IPS-NIHi7 (cell line): ENCODE measurements at regions not wholly inside any gene's neighbourhood (a gene's known extent, or its start where the extent isn't known, plus 50 kb on each side); places are given as distances from the start of the nearest gene placed in this dataset.
A peak's percentile ranks its signal among the peaks of the same experiment; 100 is the strongest.
"Not testable (repeated sequence)": the region's sequence is repeated elsewhere in the genome, so short reads cannot be mapped to it uniquely, and the experiment has no call there.

Source experiments
- DNase-seq: peaks from one replicate; pipeline ENCODE4 v3.0.0; 2012; ENCODE audit warnings: mixed read lengths; ENCODE audit errors: extremely low spot score

DNA sequence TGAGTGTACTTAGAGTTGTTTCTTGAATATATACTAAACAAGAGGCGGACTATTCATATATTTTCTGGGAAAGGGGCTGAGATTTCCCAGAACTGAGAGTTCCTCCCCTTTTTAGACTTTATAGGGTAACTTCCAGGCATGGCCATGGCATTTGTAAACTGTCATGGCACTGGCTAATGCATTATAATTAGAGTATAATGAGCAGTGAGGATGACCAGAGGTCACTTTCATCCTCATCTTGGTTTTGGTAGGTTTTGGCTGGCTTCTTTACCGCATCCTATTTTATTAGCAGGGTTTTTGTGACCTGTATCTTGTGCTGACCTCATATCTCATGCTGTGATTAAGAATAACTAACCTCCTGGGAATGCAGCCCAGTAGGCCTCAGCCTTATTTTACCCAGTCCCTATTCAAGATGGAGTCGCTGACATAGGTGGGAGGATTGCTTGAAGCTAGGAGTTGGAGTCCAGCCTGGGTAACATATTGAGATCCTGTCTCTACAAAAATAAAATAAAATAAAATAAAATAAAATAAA is 91.4 kb downstream of the MOBP start:
- no peak for DNase-seq

- DNase-seq: no peak
Measured at GRCh38 chr3:39559543-39559942, 92.1 kb downstream of the MOBP start.

- no peak for DNase-seq
Measured at GRCh38 chr3:39568508-39568907, 101.0 kb downstream of the MOBP start.

DNA sequence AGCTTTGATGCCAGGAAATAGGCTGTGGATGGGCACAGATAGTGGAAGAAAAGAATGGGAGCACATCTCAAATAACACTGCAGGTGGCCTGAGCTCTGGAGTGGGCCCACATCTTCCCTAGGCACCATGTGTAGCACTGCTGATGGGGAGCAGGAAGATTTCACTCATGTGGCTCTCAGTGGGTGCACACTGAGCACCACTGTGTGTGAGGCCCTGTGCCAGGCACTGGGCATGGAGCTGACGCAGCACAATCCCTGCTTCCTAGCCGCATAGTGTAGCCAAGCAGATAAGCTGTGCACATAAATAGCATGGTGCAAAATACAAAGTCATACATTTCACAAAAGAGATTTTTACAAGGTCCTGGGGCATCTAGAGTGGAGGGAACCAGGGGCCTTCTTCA is 101.6 kb downstream of the MOBP start:
- no peak for DNase-seq

GRCh38 chr3:39573392-39573791 is 105.9 kb downstream of the MOBP start:
- no peak for DNase-seq

- DNase-seq: no peak
Measured at GRCh38 chr3:39577541-39577940, 110.1 kb downstream of the MOBP start.

GRCh38 chr3:39586215-39586614 is 118.7 kb downstream of the MOBP start:
- not testable (repeated sequence) for DNase-seq

- DNase-seq: no peak
Measured at GRCh38 chr3:39587113-39587512, 119.6 kb downstream of the MOBP start.

DNA sequence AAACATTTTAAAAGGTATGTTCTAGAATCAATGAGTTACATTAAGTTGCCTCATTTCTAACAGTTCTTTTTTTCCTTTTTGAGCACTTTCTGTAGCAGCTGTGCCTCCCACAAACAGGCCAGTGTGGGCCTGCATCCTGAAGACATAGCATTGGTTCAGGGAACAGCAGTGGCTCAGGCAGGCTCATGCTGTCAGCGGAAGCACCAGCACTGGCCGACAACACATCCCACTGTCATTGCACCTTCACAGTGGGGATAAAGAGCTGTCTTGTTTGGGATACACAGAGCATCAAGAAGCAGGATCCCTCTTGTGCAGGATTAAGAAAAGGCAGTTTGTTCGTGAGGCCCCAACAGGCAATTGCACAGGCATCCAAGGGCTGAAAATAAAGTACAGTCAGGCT is 123.3 kb downstream of the MOBP start:
- DNase-seq: no peak

GRCh38 chr3:39592311-39593050 is 125.0 kb downstream of the MOBP start:
- no peak for DNase-seq

DNA sequence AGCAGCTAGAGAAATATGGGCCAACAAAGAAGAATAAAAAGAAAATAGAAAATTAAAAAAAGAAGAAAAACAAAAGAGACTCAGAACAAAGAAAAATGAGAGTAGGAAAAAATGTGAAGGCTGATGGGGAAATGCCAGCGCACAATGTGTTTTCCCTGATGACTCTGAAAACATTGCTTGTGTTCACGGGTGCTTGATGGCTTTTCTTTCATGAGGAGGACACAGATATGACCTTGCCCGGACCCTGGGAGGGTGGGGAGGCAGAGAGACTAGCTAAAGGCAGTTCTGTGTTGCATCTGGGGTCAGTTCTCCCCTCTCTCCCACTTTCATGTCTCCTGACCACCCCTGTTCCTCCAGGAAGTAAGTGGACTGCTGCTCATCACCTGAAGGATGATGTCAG is 125.9 kb downstream of the MOBP start:
- no peak for DNase-seq

GRCh38 chr3:39601241-39601640 is 133.8 kb downstream of the MOBP start:
- no peak for DNase-seq

- no peak for DNase-seq
Measured at GRCh38 chr3:39605837-39606236, 138.4 kb downstream of the MOBP start.

- DNase-seq: no peak
Measured at GRCh38 chr3:39626198-39626597, 158.7 kb downstream of the MOBP start.

DNA sequence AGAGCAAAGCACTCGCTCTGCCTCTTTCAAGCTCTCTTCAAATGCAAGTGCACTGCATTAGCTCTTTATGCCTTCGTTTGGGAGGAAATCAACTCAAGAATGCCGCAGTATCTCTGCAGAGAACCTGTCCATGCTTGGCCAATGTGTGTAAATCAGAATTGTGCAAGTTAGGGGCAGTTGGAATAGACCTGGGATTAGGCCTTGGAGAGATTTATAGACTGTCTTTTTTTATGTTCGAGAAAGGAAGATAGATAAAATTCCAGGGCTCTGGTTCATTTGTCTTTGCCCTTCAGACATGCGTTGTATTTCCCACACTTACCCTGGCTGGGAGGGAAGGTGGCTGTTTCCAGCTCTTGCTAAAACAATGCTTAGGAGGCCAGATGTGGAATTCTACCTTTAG is 163.7 kb downstream of the MOBP start:
- DNase-seq: no peak

- peak; percentile 42 for DNase-seq
Measured at GRCh38 chr3:39637807-39638206, 170.3 kb downstream of the MOBP start.

DNA sequence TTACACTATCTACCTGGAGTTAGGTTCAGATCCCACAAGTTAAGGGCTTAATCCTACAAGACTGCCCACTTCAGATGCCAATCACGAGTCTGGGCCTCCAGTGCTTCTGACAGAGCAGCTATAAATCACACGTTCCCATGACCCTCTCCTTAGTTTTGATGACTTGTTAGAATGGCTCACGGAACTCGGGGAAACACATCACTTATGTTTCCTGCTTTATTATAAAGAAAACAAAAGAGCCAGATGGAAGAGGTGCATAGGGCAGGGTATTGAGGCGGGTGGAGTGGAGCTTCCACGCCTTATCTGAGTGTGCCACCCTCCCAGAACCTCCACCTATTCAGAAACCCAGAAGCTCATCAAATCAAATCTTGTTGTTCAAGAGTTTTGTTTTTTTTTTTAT is 170.8 kb downstream of the MOBP start:
- DNase-seq: no peak

- peak; percentile 69 for DNase-seq
Measured at GRCh38 chr3:39639344-39640236, 169.8 kb upstream of the MYRIP start.

DNA sequence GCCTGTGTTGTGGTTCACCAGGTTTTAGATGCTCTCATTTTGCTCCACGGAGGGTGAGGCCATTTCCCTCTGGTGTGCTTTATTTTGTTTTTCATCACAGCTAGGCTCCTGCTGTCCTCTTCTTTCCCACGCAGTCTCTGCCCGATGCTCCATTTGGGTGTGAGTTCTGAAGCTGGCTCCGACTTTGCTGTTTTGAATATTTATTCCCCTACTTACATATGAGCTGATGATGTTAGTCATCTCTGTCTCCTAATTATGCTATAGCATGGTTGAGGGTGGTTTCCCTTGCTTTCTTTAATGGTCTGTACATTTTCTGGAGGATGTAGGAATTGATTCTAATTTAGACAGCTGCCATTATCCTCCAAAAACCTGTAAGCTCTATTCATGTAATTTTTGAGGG is 168.1 kb upstream of the MYRIP start:
- DNase-seq: no peak

DNA sequence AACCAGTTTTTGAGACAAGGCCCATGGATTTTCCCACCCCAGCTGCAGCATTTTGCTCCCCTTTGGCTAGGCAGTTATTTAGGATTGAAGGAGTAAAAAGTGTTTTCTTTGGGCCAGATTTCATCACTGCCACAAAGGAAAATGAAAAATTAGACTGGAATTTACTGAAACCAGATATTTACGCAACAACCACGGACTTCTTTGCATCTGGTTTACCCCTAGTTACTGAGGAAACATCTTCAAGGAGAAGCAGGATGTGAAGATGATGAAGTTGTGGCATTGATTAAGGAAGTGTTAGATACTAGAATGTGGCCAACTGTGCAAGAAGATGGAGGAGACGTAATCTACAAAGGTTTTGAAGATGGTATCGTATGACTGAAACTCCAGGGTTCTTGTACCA is 165.2 kb upstream of the MYRIP start:
- DNase-seq: no peak

- DNase-seq: not testable (repeated sequence)
Measured at GRCh38 chr3:39651256-39651655, 158.2 kb upstream of the MYRIP start.

DNA sequence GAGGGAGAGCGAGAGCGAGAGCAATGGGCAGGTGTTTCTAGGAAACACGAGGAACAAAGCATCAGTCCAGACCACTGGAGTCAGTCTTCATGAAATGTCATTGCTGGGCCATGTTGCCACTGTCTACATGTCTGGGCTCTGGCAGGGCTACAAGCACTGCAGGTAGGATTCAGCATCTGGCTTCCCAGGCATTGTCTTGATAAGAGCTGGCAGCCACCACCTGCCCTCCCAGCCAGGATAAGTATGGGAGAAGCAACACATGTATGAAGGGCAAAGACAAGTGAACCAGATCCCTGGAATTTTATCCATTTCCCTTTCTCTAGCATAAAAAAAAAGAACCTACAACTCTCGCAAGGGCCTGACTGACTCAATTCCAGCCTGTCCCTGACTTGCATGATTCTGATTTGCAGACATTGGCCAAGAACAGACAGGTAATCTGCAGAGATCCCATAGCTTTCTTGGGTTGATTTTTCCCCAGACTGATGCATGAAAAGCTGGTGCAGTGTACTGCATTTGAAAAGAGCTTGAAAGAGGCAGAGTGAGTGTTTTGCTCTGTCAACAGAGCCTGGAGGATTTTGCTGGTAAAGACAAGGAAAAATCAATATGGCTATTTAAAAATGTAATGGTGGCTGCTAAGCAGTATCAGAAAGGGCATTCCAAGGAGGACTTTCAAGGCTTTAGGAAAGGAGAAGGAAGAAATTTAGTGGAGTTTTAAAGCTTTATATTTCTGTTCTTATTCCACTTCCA is 157.2 kb upstream of the MYRIP start:
- no peak for DNase-seq
